ENCODE measurements at regions not wholly inside any gene's neighbourhood (a gene's known extent, or its start where the extent isn't known, plus 50 kb on each side); places are given as distances from the start of the nearest gene placed in this dataset.

GRCh38 chr11:62062223-62062861 lies 61.5 kb upstream of the INCENP start:
- TF ChIP-seq EP300 (IDR thresholded peaks at IDR 0.05) (no peak), POLR2AphosphoS5 (IDR thresholded peaks at IDR 0.05) (no peak)
- TF ChIP-seq, protein P1, sequence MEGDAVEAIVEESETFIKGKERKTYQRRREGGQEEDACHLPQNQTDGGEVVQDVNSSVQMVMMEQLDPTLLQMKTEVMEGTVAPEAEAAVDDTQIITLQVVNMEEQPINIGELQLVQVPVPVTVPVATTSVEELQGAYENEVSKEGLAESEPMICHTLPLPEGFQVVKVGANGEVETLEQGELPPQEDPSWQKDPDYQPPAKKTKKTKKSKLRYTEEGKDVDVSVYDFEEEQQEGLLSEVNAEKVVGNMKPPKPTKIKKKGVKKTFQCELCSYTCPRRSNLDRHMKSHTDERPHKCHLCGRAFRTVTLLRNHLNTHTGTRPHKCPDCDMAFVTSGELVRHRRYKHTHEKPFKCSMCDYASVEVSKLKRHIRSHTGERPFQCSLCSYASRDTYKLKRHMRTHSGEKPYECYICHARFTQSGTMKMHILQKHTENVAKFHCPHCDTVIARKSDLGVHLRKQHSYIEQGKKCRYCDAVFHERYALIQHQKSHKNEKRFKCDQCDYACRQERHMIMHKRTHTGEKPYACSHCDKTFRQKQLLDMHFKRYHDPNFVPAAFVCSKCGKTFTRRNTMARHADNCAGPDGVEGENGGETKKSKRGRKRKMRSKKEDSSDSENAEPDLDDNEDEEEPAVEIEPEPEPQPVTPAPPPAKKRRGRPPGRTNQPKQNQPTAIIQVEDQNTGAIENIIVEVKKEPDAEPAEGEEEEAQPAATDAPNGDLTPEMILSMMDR (IDR thresholded peaks at IDR 0.05), result no peak
